NB4 (cell line): ENCODE measurements at regions not wholly inside any gene's neighbourhood (a gene's known extent, or its start where the extent isn't known, plus 50 kb on each side); places are given as distances from the start of the nearest gene placed in this dataset.

Experiments
- DNase-seq: peaks from one replicate; pipeline ENCODE4 v3.0.0; 2010; ENCODE audit warnings: low read depth
- H3K4me3 ChIP-seq: one replicate; pipeline ENCODE4 v1.5.1; 2011; ENCODE audit warnings: mild to moderate bottlenecking, low read depth, low read length, moderate library complexity
- MYC ChIP-seq: IDR thresholded peaks from 2 replicates; pipeline ENCODE4 v1.6.1; 2011; ENCODE audit warnings: low read depth, low read length
- POLR2A ChIP-seq: IDR thresholded peaks from 2 replicates; pipeline ENCODE4 v1.6.1; 2011; ENCODE audit warnings: mild to moderate bottlenecking; ENCODE audit not compliant: insufficient read length; ENCODE audit errors: extremely low read depth
- TF ChIP-seq, protein P1 (sequence below): IDR thresholded peaks from 2 replicates; pipeline ENCODE4 v1.6.1; 2011; ENCODE audit warnings: low read depth, low read length
- TF ChIP-seq, protein P2 (sequence below): IDR thresholded peaks from one replicate; pipeline ENCODE4 v1.5.1; 2012; ENCODE audit warnings: low read depth, low read length

DNA sequence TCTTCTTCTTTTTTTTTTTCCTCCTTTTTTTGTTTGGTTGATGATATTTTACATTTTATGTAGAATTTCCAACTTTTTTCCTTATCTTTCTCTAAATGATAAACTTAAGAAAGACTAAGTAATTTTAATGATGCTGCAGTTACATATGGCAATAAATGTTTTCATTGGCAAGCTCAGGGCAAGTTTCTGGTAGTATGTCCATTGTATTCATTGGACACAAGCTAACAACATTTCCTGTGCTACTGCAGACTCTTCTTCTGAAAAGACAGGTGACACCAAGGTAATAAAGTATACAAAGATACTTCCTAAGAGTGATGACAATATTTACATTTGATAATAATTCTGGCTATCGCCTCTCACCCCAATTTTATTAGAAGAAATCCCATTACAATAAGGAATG lies 219.2 kb upstream of the NFIA start:
- no peak overlapping the region for H3K4me3 ChIP-seq
- TF ChIP-seq POLR2A = no peak
- TF ChIP-seq, protein P1, sequence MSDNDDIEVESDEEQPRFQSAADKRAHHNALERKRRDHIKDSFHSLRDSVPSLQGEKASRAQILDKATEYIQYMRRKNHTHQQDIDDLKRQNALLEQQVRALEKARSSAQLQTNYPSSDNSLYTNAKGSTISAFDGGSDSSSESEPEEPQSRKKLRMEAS = no peak
- no peak for DNase-seq

DNA sequence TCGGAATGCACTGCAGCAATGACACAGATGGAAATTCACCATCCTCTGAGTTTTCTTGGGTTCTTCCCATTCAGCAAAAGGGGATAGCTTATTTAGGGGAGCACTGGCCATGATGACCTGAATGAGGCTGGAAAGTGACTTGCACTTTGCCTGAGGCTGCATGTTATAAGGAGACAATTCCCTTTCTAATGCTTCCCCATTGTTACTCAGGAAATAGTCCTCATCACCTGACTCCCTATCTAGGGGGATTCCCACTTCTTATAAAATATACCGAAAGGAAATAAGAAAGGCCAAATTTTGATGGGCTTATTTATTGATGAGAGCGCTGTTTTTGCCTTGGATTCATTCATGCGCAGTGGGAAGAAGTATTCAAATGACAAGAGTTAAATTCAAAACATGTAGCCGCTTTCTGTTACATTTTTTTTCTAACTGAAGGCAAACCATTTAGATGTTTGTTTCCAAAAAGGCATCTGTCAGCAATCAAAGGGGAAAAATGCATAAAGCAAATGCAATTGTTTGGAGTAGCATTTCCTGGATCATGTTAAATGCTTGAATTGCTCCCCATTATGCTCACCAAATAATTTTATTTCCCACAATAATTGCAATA lies 220.3 kb upstream of the NFIA start:
- H3K4me3 ChIP-seq = no peak overlapping the region
- no peak for DNase-seq
- TF ChIP-seq MYC (no peak), POLR2A (no peak)
- TF ChIP-seq, protein P1 = no peak
- TF ChIP-seq, protein P2, sequence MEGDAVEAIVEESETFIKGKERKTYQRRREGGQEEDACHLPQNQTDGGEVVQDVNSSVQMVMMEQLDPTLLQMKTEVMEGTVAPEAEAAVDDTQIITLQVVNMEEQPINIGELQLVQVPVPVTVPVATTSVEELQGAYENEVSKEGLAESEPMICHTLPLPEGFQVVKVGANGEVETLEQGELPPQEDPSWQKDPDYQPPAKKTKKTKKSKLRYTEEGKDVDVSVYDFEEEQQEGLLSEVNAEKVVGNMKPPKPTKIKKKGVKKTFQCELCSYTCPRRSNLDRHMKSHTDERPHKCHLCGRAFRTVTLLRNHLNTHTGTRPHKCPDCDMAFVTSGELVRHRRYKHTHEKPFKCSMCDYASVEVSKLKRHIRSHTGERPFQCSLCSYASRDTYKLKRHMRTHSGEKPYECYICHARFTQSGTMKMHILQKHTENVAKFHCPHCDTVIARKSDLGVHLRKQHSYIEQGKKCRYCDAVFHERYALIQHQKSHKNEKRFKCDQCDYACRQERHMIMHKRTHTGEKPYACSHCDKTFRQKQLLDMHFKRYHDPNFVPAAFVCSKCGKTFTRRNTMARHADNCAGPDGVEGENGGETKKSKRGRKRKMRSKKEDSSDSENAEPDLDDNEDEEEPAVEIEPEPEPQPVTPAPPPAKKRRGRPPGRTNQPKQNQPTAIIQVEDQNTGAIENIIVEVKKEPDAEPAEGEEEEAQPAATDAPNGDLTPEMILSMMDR = no peak

DNA sequence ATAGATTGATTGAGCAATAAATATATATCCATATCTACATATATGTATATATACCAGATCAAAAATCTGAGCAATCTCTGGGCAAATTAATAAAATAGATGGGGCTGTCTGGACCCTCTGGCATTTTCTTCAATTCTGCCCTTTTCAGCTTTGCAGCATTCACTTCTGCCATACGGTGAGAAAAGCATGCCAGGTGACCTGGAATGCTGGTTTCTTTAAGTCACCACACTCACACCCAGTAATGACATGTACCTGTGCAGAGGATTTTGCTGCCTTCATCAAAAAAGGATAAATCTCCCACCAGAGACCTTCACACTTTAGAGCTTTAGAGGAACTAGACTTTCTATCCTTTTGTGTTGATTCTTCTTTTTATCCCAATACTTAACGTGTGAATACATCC lies 223.2 kb upstream of the NFIA start:
- no peak overlapping the region for H3K4me3 ChIP-seq
- TF ChIP-seq POLR2A (no peak), MYC (no peak)
- TF ChIP-seq, protein P2 = no peak
- TF ChIP-seq, protein P1 = no peak
- DNase-seq = no peak

DNA sequence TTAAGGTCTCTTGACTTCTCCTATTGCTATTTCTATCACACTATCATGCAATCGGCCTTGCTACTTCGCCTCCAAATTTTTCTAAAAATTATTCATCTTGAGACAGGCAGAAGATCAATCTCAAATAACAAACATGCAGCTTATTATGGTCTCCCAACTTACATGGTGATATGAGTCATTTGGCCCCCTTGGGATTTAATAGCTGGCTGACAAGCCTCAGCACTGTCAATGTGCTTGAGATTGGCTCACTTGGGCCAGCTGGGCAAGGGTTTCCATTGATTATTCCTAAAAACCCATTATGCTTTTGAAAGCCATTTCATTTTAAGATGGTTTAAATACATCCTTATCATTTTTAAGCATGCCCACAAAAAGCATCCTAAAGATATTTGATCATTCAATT lies 224.5 kb upstream of the NFIA start:
- H3K4me3 ChIP-seq = no peak overlapping the region
- peak; percentile 39 for DNase-seq
- no peak for TF ChIP-seq MYC
- TF ChIP-seq, protein P1 = no peak
- TF ChIP-seq POLR2A = no peak
- TF ChIP-seq, protein P2 = no peak

DNA sequence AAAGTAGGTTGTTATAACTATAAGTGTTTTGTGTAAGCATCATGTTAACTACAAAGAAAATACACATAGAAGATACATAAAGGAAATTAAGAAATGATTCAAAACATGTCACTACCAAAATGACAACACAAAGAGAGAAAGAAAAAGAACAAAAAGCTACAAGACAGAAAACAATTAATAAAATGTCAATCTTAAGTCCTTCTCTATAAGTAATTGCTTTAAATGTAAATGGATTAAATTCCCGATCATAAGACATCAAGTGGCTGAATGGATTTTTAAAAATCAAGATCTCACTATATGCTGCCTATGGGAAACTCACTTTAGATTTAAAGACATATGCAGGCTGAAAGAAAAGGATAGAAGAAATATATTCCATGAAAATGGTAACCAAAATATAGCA lies 232.3 kb upstream of the NFIA start:
- no peak for DNase-seq
- TF ChIP-seq POLR2A (no peak), MYC (no peak)
- TF ChIP-seq, protein P1 = no peak
- TF ChIP-seq, protein P2 = no peak
- H3K4me3 ChIP-seq = no peak overlapping the region

DNA sequence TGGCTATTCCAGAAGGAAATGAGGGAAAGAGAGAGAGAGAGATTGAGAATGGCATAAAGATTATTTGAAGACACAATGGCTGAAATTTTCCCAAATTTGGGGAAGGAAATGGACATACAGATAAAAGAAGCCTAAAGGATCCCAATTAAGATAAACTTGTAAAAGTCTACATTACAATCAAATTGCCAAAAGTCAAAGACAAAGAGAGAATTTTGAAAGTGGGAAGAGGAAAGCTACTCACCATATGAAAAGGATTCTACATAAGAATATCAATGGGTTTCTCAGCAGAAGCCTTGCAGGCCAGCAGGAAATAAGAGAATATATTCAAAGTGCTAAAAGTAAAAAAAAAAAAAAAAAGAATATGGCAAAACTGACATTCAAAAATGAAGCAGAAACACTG lies 233.0 kb upstream of the NFIA start:
- TF ChIP-seq, protein P2 = no peak
- no peak for TF ChIP-seq MYC
- no peak overlapping the region for H3K4me3 ChIP-seq

More for the DNA sequence above, 233.0 kb upstream of the NFIA start:
- DNase-seq = no peak
